ENCODE measurements at regions not wholly inside any gene's neighbourhood (a gene's known extent, or its start where the extent isn't known, plus 50 kb on each side); places are given as distances from the start of the nearest gene placed in this dataset.
"Not testable (repeated sequence)": the region's sequence is repeated elsewhere in the genome, so short reads cannot be mapped to it uniquely, and the experiment has no call there.

- H3K27ac Mint-ChIP-seq: no peak overlapping the region
- DNase-seq (ENCODE audit: low spot score in 2 of 2) (no peak), ATAC-seq (no peak)
- H3K9me3 Mint-ChIP-seq: peaks cover 0 to 4% of the 10 kb centered on the region in 2 donors
- H3K36me3 Mint-ChIP-seq: no peaks in the 10 kb centered on the region
These were observed 134.5 kb upstream of the FIBIN start for GRCh38 chr11:26859416-26859815.

- ATAC-seq (no peak), DNase-seq (ENCODE audit: low spot score in 2 of 2) (no peak)
- peaks cover 0 to 4% of the 10 kb centered on the region in 2 donors for H3K9me3 Mint-ChIP-seq
- no peak overlapping the region for H3K27ac Mint-ChIP-seq
- H3K36me3 Mint-ChIP-seq: no peaks in the 10 kb centered on the region
These were observed 133.7 kb upstream of the FIBIN start for GRCh38 chr11:26860091-26860780.

GRCh38 chr11:26860895-26861294, 133.0 kb upstream of the FIBIN start:
- ATAC-seq (no peak), DNase-seq (ENCODE audit: low spot score in 2 of 2) (no peak)
- Mint-ChIP-seq H3K27ac (no peak overlapping the region), H3K36me3 (no peaks in the 10 kb centered on the region), H3K9me3 (peaks cover 0 to 4% of the 10 kb centered on the region in 2 donors)

GRCh38 chr11:26862801-26863200, 131.1 kb upstream of the FIBIN start:
- Mint-ChIP-seq H3K27ac (no peak overlapping the region), H3K9me3 (peaks cover 3 to 7% of the 10 kb centered on the region in 2 donors), H3K36me3 (no peaks in the 10 kb centered on the region)
- no peak for ATAC-seq
- no peak for DNase-seq (ENCODE audit: low spot score in 2 of 2)

- DNase-seq (ENCODE audit: low spot score in 2 of 2): no peak
- Mint-ChIP-seq H3K27ac (no peak overlapping the region), H3K9me3 (peaks cover 4 to 8% of the 10 kb centered on the region in 2 donors), H3K36me3 (no peaks in the 10 kb centered on the region)
- no peak for ATAC-seq
These were observed 128.2 kb upstream of the FIBIN start for GRCh38 chr11:26865703-26866102.

- no peak overlapping the region for H3K27ac Mint-ChIP-seq
- H3K9me3 Mint-ChIP-seq: peaks cover 10 to 13% of the 10 kb centered on the region in 2 donors
- peaks cover 0 to 6% of the 10 kb centered on the region in 2 donors for H3K36me3 Mint-ChIP-seq
- no peak for ATAC-seq
- no peak for DNase-seq (ENCODE audit: low spot score in 2 of 2)
These were observed 126.6 kb upstream of the FIBIN start for GRCh38 chr11:26867286-26867685.

- peaks cover 28 to 40% of the 10 kb centered on the region in 2 donors for H3K9me3 Mint-ChIP-seq
- ATAC-seq (no peak), DNase-seq (ENCODE audit: low spot score in 2 of 2) (no peak)
- peaks cover 0 to 16% of the 10 kb centered on the region in 2 donors for H3K36me3 Mint-ChIP-seq
- H3K27ac Mint-ChIP-seq: no peak overlapping the region
These were observed 114.8 kb upstream of the FIBIN start for GRCh38 chr11:26878959-26879581.

- H3K27ac Mint-ChIP-seq; ATAC-seq; DNase-seq (ENCODE audit: low spot score in 2 of 2): not testable (repeated sequence)
- Mint-ChIP-seq H3K9me3 (peaks cover 42 to 49% of the 10 kb centered on the region in 2 donors), H3K36me3 (peaks cover 0 to 30% of the 10 kb centered on the region in 2 donors)
These were observed 111.5 kb upstream of the FIBIN start for GRCh38 chr11:26882363-26882880.

- Mint-ChIP-seq H3K27ac (no peak overlapping the region), H3K9me3 (peaks cover 25 to 27% of the 10 kb centered on the region in 2 donors), H3K36me3 (peaks cover 0 to 4% of the 10 kb centered on the region in 2 donors)
- ATAC-seq (no peak), DNase-seq (ENCODE audit: low spot score in 2 of 2) (no peak)
These were observed 102.4 kb upstream of the FIBIN start for GRCh38 chr11:26891501-26891900.

GRCh38 chr11:26896719-26897118, 97.2 kb upstream of the FIBIN start:
- ATAC-seq (no peak), DNase-seq (ENCODE audit: low spot score in 2 of 2) (no peak)
- Mint-ChIP-seq H3K27ac (no peak overlapping the region), H3K9me3 (peaks cover 31 to 38% of the 10 kb centered on the region in 2 donors), H3K36me3 (peaks cover 0 to 13% of the 10 kb centered on the region in 2 donors)

- ATAC-seq: no peak
These were observed 95.1 kb upstream of the FIBIN start for GRCh38 chr11:26898799-26899198.

GRCh38 chr11:26901162-26901561, 92.8 kb upstream of the FIBIN start:
- Mint-ChIP-seq H3K27ac (no peak overlapping the region), H3K36me3 (peaks cover 0 to 8% of the 10 kb centered on the region in 2 donors)
- no peak for ATAC-seq

More at GRCh38 chr11:26898799-26899198, 95.1 kb upstream of the FIBIN start:
- H3K27ac Mint-ChIP-seq: no peak overlapping the region
- DNase-seq (ENCODE audit: low spot score in 2 of 2): no peak
- peaks cover 0 to 13% of the 10 kb centered on the region in 2 donors for H3K36me3 Mint-ChIP-seq
- H3K9me3 Mint-ChIP-seq: peaks cover 31 to 34% of the 10 kb centered on the region in 2 donors

GRCh38 chr11:26904132-26904531, 89.8 kb upstream of the FIBIN start:
- no peak overlapping the region for H3K27ac Mint-ChIP-seq
- peaks cover 0 to 8% of the 10 kb centered on the region in 2 donors for H3K36me3 Mint-ChIP-seq
- peaks cover 13 to 23% of the 10 kb centered on the region in 2 donors for H3K9me3 Mint-ChIP-seq
- no peak for DNase-seq (ENCODE audit: low spot score in 2 of 2)
- ATAC-seq: no peak

More at GRCh38 chr11:26901162-26901561, 92.8 kb upstream of the FIBIN start:
- DNase-seq (ENCODE audit: low spot score in 2 of 2): no peak
- peaks cover 20 to 23% of the 10 kb centered on the region in 2 donors for H3K9me3 Mint-ChIP-seq

- H3K27ac Mint-ChIP-seq: no peak overlapping the region
- H3K9me3 Mint-ChIP-seq: peaks cover 13 to 23% of the 10 kb centered on the region in 2 donors
- DNase-seq (ENCODE audit: low spot score in 2 of 2) (no peak), ATAC-seq (no peak)
- H3K36me3 Mint-ChIP-seq: peaks cover 0 to 8% of the 10 kb centered on the region in 2 donors
These were observed 89.1 kb upstream of the FIBIN start for GRCh38 chr11:26904801-26905200.

- DNase-seq (ENCODE audit: low spot score in 2 of 2) (no peak), ATAC-seq (no peak)
- Mint-ChIP-seq H3K27ac (no peak overlapping the region), H3K36me3 (peaks cover 0 to 3% of the 10 kb centered on the region in 2 donors), H3K9me3 (peaks cover 10 to 18% of the 10 kb centered on the region in 2 donors)
These were observed 88.5 kb upstream of the FIBIN start for GRCh38 chr11:26905368-26905767.

GRCh38 chr11:26909515-26909914, 84.4 kb upstream of the FIBIN start:
- ATAC-seq: no peak
- Mint-ChIP-seq H3K9me3 (peaks cover 7 to 15% of the 10 kb centered on the region in 2 donors), H3K27ac (no peak overlapping the region), H3K36me3 (no peaks in the 10 kb centered on the region)
- DNase-seq (ENCODE audit: low spot score in 2 of 2): no peak

GRCh38 chr11:26909991-26910591, 83.8 kb upstream of the FIBIN start:
- H3K36me3 Mint-ChIP-seq: no peaks in the 10 kb centered on the region
- DNase-seq (ENCODE audit: low spot score in 2 of 2): no peak
- H3K27ac Mint-ChIP-seq: no peak overlapping the region
- peaks cover 7 to 15% of the 10 kb centered on the region in 2 donors for H3K9me3 Mint-ChIP-seq
- ATAC-seq: no peak
